ENCODE measurements at regions not wholly inside any gene's neighbourhood (a gene's known extent, or its start where the extent isn't known, plus 50 kb on each side); places are given as distances from the start of the nearest gene placed in this dataset.
"Not testable (repeated sequence)": the region's sequence is repeated elsewhere in the genome, so short reads cannot be mapped to it uniquely, and the experiment has no call there.

DNA sequence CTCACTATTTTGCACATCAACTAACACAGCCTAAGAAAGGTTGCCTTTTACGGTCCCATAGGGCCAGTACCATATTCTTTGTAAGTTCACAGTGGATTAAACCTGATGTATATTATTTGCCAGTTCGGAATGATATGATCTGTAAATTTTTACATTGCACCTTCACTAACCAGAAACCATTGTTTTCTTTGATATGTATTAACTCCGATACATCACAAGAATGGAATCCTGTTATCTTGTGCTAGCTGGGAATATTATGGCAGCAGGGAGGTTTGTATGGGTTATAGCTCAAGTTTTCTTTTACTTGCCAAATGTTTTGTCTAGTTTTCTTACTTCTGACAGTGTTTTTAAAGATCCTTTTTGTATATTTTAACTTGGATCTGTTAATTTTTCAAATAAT is 51.4 kb upstream of the S1PR1 start:
- DNase-seq (ENCODE audit: low read depth), result peak; percentile 63

GRCh38 chr1:101183388-101183699 is 53.5 kb upstream of the S1PR1 start:
- no peak for DNase-seq (ENCODE audit: low read depth)

- no peak for DNase-seq (ENCODE audit: low read depth)
Observed at GRCh38 chr1:101182627-101183387, 54.0 kb upstream of the S1PR1 start.

DNA sequence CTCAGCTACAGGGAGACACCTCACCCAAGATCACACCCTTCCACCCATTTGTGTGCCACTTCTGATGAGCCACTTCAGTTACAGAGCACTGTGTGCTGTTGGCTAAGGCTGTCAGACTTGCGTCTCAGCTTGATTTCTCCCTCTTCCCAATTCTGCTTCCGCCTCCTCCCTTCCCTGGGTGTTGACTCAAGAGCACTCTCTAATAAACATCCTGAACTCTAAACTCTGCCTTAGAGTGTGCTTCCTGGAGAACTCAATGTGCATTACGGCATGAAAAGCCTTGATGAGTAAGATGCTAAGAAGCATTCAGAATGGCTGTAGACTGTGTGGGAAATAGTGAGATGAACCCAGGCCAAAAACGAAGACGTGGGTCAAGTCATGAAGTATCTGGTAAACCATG is 54.9 kb upstream of the S1PR1 start:
- peak; percentile 70 for DNase-seq (ENCODE audit: low read depth)

- no peak for DNase-seq (ENCODE audit: low read depth)
Observed at GRCh38 chr1:101178688-101179491, 57.9 kb upstream of the S1PR1 start.

DNA sequence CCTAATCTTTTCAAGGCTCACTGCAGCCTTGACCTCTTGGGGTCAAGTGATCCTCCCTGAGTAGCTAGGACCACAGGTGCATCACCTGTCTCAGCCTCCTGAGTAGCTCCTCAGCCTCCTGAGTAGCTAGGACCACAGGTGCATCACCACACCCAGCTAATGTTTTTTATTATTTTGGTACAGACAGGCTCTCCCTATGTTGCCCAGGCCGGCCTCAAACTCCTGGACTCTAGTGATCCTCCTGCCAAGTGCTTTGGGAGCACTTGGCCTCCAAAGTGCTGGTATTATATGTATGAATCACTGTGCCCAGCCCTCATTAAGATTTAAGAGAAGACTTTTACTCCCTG is 58.5 kb upstream of the S1PR1 start:
- DNase-seq (ENCODE audit: low read depth), result no peak

DNA sequence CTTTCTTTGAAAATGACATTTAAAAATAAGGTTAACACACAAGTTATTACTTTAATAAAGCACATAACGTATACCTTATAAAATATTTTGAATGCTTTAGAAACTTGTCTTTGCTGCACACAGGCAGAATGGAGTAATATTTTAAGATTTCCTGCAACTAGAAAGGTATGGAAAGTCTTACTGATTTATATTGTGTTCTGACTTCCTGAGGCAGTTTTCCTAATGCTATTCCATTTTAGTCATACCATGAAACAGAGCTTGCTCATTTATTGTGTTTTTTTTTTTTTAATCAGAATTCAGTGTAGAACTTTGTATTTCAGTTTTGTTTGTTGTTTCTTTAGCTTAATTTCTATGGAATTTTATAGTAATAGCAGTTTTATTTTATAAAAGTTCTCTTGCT is 60.9 kb upstream of the S1PR1 start:
- no peak for DNase-seq (ENCODE audit: low read depth)

DNA sequence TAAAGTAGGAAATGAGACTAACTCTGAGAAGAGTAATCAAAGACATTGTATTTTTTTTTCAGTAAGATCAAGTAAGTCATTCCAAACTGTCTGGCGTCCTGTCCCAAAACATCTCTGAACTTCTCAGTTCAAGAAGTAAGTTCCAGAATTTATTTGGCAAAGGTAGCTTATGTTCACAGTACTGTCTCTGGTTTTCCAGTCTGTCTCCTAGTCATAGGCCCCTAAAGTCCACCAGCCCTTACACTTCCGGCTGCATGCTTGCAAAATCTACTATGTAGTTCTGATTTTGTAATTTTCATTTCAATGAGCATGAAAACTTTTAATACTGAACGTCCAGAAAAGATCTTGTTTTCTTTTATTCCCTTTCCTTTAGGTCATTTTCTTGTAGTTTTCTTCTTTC is 61.4 kb upstream of the S1PR1 start:
- no peak for DNase-seq (ENCODE audit: low read depth)

DNA sequence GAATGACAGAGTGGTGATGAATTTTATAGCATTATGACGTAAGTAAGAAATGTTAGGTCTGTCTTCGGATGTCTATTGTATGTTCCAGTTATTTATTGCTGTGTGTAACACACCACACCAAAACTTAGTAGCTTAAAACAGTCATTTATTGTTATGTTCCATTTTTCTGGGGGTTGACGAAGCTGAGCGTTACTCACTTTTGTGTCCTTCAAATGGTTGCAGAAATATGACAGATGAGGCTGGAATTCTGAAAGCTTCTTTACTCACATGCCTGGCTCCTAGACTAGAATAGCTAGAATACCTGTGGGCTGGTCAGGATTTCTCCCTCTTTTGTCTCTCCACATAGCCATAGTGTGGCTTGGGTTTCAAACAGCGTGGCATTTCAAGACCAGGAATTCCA is 62.1 kb upstream of the S1PR1 start:
- peak; percentile 77 for DNase-seq (ENCODE audit: low read depth)

DNA sequence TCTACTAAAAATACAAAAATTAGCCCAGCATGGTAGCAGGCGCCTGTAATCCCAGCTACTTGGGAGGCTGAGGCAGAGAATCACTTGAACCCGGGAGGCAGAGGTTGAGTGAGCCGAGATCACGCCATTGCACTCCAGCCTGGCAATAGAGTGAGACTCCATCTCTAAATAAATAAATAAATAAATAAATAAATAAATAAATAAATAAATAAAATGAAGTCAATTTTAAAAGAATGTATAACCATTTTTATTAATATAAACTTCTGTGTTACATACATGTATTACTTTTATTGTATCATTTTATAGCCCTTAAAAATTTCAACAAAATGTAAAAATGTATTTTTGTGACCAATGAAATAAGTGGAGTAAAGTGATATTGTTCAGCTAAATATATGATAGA is 62.5 kb upstream of the S1PR1 start:
- not testable (repeated sequence) for DNase-seq (ENCODE audit: low read depth)

DNA sequence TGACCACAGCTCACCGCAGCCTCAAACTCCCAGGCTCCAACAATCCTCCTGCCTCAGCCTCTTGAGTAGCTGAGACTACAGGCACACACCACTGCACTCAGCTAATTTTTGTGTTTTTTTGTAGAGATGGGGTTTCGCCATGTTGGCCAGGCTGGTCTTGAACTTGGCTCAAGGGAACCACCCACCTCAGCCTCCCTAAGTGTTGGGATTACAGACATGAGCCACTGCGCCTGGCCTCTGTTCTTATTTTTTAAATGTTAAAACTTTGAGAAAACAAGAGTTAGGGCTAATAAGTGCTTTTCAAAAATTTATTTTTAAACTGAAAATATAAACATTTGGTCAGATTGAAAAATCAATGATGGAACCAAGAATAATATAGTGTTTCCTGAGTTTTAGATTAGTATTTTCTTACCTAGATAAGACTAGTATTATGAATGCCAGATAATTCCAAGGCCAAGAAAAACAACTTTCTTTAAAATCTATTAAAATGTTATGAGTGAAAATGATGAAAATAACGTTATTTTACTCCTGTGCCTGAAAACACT is 66.2 kb upstream of the S1PR1 start:
- no peak for DNase-seq (ENCODE audit: low read depth)

GRCh38 chr1:101167891-101168290 is 68.9 kb upstream of the S1PR1 start:
- no peak for DNase-seq (ENCODE audit: low read depth)

DNA sequence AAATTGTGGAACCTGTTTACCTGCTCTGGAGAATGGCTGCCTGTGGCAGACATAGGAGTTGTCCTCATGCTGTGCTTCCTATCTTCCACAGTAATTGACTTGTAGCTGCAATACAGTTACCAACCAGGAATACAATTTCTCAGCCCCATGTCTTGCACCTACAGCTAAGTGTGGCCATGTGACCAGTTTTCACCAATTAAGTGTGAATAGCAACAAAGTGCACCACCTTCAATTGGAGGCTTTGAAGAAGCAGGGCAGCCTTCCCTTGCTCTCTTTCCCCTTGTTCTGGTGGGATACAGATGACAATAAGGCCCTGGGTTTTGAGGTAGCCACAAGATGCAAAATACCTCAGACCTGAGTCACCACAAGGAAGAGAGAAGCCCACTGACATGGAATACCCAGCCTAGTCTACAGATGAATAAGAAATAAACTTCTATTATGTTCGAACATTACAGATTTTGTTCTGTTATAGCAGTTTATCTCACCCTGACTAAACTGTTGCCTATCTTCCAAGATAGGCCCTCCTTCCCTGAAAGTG is 70.2 kb upstream of the S1PR1 start:
- no peak for DNase-seq (ENCODE audit: low read depth)

GRCh38 chr1:101165954-101166353 is 70.9 kb upstream of the S1PR1 start:
- DNase-seq (ENCODE audit: low read depth), result no peak

- DNase-seq (ENCODE audit: low read depth), result no peak
Observed at GRCh38 chr1:101165532-101165931, 71.3 kb upstream of the S1PR1 start.

GRCh38 chr1:101164776-101165175 is 72.0 kb upstream of the S1PR1 start:
- no peak for DNase-seq (ENCODE audit: low read depth)

- no peak for DNase-seq (ENCODE audit: low read depth)
Observed at GRCh38 chr1:101162736-101163735, 73.8 kb upstream of the S1PR1 start.

DNA sequence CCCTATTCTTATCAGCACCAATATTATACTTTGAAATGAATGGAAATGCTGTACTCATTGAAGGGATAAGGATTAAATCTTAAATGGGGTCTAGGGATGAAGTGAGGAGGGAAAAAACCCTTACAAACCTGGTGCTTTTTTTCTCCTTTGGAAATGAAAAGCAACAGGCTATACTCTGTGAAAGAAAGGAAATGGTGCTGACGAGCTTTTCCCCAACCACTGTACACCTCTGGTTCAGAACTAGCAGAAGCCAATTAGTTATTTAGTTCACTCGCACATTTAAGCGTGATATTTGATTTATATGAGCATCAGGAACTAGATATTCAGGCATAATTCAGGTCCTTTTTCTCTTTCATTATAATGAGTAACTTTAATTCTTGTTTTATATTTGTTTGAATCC is 74.5 kb upstream of the S1PR1 start:
- DNase-seq (ENCODE audit: low read depth), result no peak

DNA sequence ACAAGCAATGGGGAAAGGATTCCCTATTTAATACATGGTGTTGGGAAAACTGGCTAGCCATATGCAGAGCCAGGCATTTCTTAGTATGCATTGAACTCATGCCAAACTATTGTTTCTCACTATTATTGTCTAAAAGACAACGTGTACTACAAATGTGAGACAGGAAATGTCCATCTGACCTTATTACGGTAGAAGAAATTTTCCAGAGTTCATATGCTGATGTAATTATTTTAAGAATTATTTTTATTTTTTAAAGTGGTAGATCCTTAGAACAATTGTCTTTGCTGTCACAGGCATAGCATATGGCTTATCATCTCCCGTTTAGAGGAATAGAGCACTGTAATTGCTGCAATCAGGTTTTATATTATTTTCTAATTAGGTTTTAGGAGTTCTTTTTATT is 75.2 kb upstream of the S1PR1 start:
- no peak for DNase-seq (ENCODE audit: low read depth)

- DNase-seq (ENCODE audit: low read depth), result no peak
Observed at GRCh38 chr1:101158424-101158823, 78.4 kb upstream of the S1PR1 start.

DNA sequence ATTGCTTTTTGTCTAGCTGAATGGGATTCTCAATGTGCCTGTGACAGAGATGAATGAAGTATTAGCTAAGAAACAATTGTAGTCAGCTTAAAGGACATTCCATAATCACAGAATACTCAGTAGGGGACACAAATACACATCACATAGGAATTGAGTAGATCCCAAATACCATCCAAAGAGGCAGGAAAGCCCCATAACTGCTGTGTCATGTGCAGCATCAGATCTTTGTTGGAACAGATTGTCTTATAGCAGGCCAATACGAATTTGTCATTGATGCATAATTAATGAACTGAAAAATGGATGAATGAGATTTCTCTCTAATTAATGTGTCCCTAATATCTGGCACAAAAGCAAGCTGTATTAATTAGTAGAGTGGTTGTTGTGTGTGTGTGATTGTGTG is 82.3 kb upstream of the S1PR1 start:
- no peak for DNase-seq (ENCODE audit: low read depth)

- no peak for DNase-seq (ENCODE audit: low read depth)
Observed at GRCh38 chr1:101153692-101154091, 83.1 kb upstream of the S1PR1 start.

Data from non-pigmented ciliary epithelial cell (primary cell).